Activated naive CD4-positive, alpha-beta T cell treated with Interleukin-2 at 50 U/mL for 16 hours (primary cell): ENCODE measurements at regions not wholly inside any gene's neighbourhood (a gene's known extent, or its start where the extent isn't known, plus 50 kb on each side); places are given as distances from the start of the nearest gene placed in this dataset.

ENCODE experiments used
- DNase-seq: peaks from one replicate; pipeline ENCODE4 v3.0.0-alpha.2; 2020

GRCh38 chr2:43083710-43084698 is 142.4 kb downstream of the ZFP36L2 start:
- DNase-seq = no peak

GRCh38 chr2:43082903-43083677 is 143.3 kb downstream of the ZFP36L2 start:
- DNase-seq = no peak

GRCh38 chr2:43082111-43082894 is 144.1 kb downstream of the ZFP36L2 start:
- DNase-seq = no peak

- no peak for DNase-seq
Observed at GRCh38 chr2:43081131-43081765, 145.2 kb downstream of the ZFP36L2 start.

- DNase-seq = no peak
Observed at GRCh38 chr2:43080571-43081021, 145.8 kb downstream of the ZFP36L2 start.

GRCh38 chr2:43078781-43079755 is 147.3 kb downstream of the ZFP36L2 start:
- DNase-seq = no peak

GRCh38 chr2:43078301-43078700 is 148.1 kb downstream of the ZFP36L2 start:
- no peak for DNase-seq

GRCh38 chr2:43077876-43078275 is 148.5 kb downstream of the ZFP36L2 start:
- no peak for DNase-seq

- no peak for DNase-seq
Observed at GRCh38 chr2:43076676-43077075, 149.7 kb downstream of the ZFP36L2 start.

GRCh38 chr2:43075811-43076585 is 150.4 kb downstream of the ZFP36L2 start:
- no peak for DNase-seq

- DNase-seq = no peak
Observed at GRCh38 chr2:43075054-43075593, 151.3 kb downstream of the ZFP36L2 start.

- DNase-seq = no peak
Observed at GRCh38 chr2:43074592-43075053, 151.8 kb downstream of the ZFP36L2 start.

- no peak for DNase-seq
Observed at GRCh38 chr2:43074052-43074451, 152.4 kb downstream of the ZFP36L2 start.

GRCh38 chr2:43073401-43073825 is 153.0 kb downstream of the ZFP36L2 start:
- DNase-seq = no peak

- no peak for DNase-seq
Observed at GRCh38 chr2:43071599-43072550, 154.5 kb downstream of the ZFP36L2 start.

- DNase-seq = no peak
Observed at GRCh38 chr2:43070676-43071502, 155.5 kb downstream of the ZFP36L2 start.

- DNase-seq = no peak
Observed at GRCh38 chr2:43070030-43070429, 156.4 kb downstream of the ZFP36L2 start.
